NCI-H2029 treated with DMSO at 0.1 percent for 48 hours (cell line): ENCODE measurements at regions not wholly inside any gene's neighbourhood (a gene's known extent, or its start where the extent isn't known, plus 50 kb on each side); places are given as distances from the start of the nearest gene placed in this dataset.
"Not testable (repeated sequence)": the region's sequence is repeated elsewhere in the genome, so short reads cannot be mapped to it uniquely, and the experiment has no call there.

Experiments used
- DNase-seq: peaks from one replicate; lab custom pipeline; 2025; lab: John Stamatoyannopoulos, UW

DNA sequence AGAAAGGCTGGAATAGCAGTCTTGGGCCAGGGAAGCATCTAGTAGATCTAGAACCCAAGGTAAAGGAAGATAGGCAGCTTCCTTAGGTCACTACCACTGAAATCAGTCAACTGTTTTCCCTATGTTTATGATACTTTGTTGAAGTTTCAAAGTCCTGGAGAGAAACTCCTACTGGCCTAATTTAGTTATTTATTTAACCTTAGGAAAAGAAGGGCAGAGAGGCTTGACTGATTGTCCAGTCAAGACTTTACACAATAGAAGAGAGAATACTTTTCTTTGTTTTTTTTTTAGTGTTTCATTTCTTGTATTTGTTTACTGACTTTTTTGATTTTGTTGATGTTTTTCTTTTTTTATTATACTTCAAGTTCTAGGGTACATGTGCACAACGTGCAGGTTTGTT, 138.9 kb upstream of the PHYHIPL start:
- DNase-seq, result no peak

DNA sequence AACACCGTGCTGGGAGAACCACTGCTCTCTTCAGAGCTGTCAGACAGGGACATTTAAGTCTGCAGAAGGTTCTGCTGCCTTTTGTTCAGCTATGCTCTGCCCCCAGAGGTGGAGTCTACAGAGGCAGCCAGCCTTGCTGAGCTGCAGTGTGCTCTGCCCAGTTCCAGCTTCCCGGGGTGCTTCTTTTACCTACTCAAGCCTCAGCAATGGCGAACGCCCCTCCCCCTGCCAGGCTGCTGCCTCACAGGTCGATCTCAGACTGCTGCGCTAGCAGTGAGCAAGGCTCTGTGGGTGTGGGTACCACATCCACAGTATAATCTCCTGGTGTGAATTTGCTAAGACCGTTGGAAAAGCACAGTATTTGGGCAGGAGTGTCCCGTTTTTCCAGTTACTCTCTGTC, 133.1 kb upstream of the PHYHIPL start:
- not testable (repeated sequence) for DNase-seq

DNA sequence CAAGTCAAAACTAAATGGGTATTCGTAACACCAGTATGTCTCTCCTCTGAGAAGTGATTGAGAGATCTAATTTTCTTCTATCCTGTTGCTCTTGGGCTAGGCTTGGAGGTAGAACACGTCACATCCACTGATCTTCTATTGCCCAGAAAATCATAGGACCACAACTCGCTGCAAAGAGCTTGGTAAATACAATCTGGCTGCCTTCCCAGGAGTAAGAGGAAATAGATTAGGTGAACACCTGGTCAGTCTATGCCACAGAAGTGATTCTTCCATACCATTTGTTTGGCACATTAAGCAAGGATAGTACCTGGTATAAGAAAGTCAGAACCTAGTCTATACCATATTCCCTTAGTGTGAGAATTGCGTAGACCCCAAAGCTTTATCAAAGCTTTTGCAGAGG, 129.3 kb upstream of the PHYHIPL start:
- peak; percentile 67 for DNase-seq

GRCh38 chr10:59047957-59048618, 128.4 kb upstream of the PHYHIPL start:
- DNase-seq, result no peak

DNA sequence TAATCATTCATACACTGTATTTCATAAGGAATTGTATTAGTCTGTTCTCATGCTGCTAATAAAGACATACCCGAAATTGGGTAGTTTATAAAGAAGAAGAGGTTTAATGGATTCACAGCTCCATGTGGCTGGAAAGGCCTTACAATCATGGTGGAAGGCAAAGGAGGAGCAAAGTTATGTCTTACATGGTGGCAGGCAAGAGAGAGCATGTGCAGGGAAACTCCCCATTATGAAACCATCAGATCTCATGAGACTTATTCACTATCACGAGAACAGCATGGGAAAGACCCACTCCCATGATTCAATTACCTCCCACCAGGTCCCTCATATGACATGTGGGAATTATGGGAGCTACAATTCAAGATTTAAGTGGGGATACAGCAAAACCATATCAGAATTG, 122.9 kb upstream of the PHYHIPL start:
- DNase-seq, result not testable (repeated sequence)

DNA sequence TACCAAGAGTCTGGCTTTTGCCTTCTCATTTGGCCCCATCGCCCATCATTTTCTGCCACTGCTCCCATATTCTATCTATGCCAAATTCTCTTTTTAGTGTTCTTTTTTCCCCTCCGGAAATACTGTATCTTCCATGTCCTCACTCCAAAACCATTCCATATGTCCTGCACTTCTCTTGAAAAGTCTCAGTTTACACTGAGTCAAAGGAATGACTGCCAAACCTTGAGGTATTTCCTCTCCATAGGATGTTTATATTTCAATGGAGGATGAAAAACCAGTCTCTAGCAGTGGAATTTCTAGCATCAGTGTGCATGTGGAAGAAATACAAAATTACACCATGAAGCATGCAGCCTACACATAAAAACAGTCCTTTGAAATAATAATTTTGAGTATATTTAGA, 121.4 kb upstream of the PHYHIPL start:
- no peak for DNase-seq

- DNase-seq, result peak; percentile 44
Measured at GRCh38 chr10:59057345-59057744, 119.1 kb upstream of the PHYHIPL start.

- DNase-seq, result peak; percentile 3
Measured at GRCh38 chr10:59060852-59061251, 115.6 kb upstream of the PHYHIPL start.

DNA sequence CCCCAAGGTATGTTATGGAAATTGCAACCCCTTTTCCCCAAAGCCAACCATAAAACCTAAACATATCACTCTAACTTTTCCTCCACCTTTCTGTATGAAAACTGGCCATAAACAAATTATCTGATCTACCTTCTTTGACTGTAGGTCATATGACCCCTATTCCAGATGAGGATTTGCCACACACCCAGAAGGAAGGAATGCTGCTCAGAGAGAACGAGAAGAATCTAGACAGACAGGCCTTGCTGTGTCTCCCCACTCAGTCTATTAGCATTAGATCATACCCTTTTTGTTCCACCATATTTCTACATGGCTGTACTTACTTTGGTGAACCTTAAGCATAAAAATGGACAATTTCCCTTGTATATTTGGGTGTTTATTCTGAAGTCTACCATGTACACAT, 113.0 kb upstream of the PHYHIPL start:
- DNase-seq, result no peak

GRCh38 chr10:59064080-59064692, 112.3 kb upstream of the PHYHIPL start:
- no peak for DNase-seq

GRCh38 chr10:59064759-59065539, 111.5 kb upstream of the PHYHIPL start:
- no peak for DNase-seq

DNA sequence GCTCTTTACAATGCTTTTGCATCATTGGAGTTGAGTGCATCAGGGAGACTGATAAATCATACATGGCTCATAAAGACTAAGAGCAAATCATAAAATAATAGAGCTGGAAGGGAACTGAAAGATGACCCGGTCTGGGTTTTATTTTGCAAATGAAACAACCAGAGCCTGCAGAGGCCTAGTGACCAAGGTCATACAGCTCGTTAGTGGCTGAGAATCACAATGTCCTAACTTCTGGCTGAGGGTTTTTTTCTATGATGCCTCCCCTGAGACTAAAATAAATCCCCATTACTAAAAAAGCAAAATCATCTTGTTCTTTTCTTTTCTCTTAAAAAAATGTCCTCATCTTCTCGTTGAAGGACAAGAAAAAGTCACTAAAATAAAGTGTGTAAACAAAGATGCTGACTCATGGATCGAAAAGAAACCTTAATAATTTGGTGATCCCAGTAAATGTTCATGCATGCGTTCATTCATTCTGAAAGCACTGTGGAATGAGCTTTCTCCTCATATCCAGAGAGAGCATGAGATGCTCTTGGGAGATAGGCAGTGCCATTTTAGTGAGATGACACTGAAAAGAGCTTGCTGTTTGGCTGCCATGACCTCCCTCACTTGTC, 107.8 kb upstream of the PHYHIPL start:
- no peak for DNase-seq

DNA sequence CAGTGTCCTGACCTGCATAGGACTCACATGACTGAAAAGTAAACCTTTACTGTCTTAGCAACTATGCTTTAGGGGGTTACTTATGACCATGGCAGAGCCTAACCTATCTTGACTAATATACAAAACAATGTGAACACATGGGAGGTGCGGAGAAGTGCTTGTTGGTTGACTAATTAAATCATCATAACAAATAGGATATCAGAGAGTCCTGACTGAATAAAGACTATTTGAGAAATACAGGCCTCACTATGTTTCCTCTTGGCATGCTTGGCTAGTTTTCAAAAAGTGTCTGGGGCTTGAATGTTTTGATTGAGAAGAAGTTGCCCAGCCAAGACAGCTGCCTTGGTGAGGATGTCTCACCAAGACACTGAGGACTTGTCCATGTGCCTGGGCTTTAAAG, 104.4 kb upstream of the PHYHIPL start:
- DNase-seq, result no peak

- DNase-seq, result no peak
Measured at GRCh38 chr10:59073456-59074053, 102.9 kb upstream of the PHYHIPL start.

GRCh38 chr10:59075576-59075975, 100.9 kb upstream of the PHYHIPL start:
- DNase-seq, result no peak

- DNase-seq, result no peak
Measured at GRCh38 chr10:59077855-59078254, 98.6 kb upstream of the PHYHIPL start.

DNA sequence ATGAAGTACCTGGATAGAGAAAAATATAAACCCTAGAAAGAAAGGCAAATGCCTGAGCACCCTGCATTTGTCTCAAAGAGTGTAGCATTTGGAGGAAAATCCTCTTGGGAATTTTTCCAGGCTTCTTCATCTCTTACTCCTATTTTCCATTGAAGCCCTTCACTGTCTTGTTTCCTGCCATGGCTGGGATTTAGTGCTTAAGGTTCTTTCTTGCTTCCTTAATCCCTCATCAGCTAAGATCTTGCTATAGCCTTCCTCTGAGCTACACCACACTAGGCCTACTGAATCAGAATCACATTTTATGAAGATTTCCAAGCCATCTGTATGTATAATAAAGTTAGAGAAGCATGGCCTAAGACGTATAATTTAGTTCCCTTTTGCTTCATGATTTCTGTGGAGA, 97.5 kb upstream of the PHYHIPL start:
- no peak for DNase-seq

GRCh38 chr10:59079386-59080226, 96.8 kb upstream of the PHYHIPL start:
- peak; percentile 45 for DNase-seq

DNA sequence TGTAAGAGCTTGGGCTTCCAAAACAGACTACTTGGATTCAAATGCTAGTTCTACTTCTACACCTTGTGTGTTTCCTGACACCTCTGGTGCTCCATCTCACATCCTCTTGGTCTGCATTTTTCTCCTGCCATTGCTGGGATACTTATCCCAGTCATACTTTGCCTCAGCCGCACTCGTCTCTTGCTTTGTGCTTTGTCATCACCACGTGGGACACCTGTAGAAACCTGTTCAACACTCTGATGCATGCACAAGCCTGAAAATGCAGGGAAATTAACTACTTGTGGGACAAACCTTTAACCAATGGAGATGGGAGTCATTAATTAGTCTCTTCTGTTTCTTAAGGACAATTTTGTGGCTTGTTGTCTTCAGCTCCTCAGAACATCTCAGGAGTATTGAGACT, 94.2 kb upstream of the PHYHIPL start:
- DNase-seq, result no peak

- no peak for DNase-seq
Measured at GRCh38 chr10:59085054-59085453, 91.4 kb upstream of the PHYHIPL start.

GRCh38 chr10:59085711-59086502, 90.5 kb upstream of the PHYHIPL start:
- no peak for DNase-seq
